Duodenal mucosa (tissue), 2 donors: ENCODE measurements at regions not wholly inside any gene's neighbourhood (a gene's known extent, or its start where the extent isn't known, plus 50 kb on each side); places are given as distances from the start of the nearest gene placed in this dataset.

Experiments
- H3K27ac ChIP-seq: one replicate; pipeline ENCODE4 v1.7.0; 2013; ENCODE audit warnings: low read depth, low read length
- H3K27me3 ChIP-seq, 2 donors: one replicate each; pipeline ENCODE4 v1.7.0; 2013; ENCODE audit warnings: low read length in 2 of 2, control low read depth in 1 of 2; ENCODE audit not compliant: insufficient read depth in 2 of 2, control insufficient read depth in 1 of 2
- H3K36me3 ChIP-seq, 2 donors: one replicate each; pipeline ENCODE4 v1.7.0; 2013; ENCODE audit warnings: low read length in 2 of 2, control low read depth in 1 of 2; ENCODE audit not compliant: insufficient read depth in 2 of 2, control insufficient read depth in 1 of 2
- H3K4me1 ChIP-seq, 2 donors: one replicate each; pipeline ENCODE4 v1.7.0; 2013; ENCODE audit warnings: low read length in 2 of 2, control low read depth in 1 of 2; ENCODE audit not compliant: insufficient read depth in 2 of 2, control insufficient read depth in 1 of 2
- H3K4me3 ChIP-seq, 2 donors: one replicate each; pipeline ENCODE4 v1.7.0; 2013; ENCODE audit warnings: low read length in 2 of 2, low read depth in 1 of 2
- H3K9ac ChIP-seq, 2 donors: one replicate each; pipeline ENCODE4 v1.7.0; 2013; ENCODE audit warnings: low read length in 2 of 2, low read depth in 1 of 2
- H3K9me3 ChIP-seq, 2 donors: one replicate each; pipeline ENCODE4 v1.7.0; 2013; ENCODE audit warnings: low read length in 2 of 2, control low read depth in 1 of 2; ENCODE audit not compliant: control insufficient read depth in 1 of 2

- H3K27ac ChIP-seq, result no peak overlapping the region
- no peaks in the 10 kb centered on the region for H3K27me3 ChIP-seq
- H3K9ac ChIP-seq, result no peak overlapping the region
- no peaks in the 10 kb centered on the region for H3K36me3 ChIP-seq
- no peaks in the 10 kb centered on the region for H3K9me3 ChIP-seq
- H3K4me1 ChIP-seq, result no peaks in the 10 kb centered on the region
- H3K4me3 ChIP-seq, result no peak overlapping the region
Measured at GRCh38 chr6:97406633-97407032, 123.6 kb upstream of the MMS22L start.

- H3K36me3 ChIP-seq, result no peaks in the 10 kb centered on the region
- H3K9ac ChIP-seq, result no peak overlapping the region
- H3K27me3 ChIP-seq, result no peaks in the 10 kb centered on the region
- no peak overlapping the region for H3K4me3 ChIP-seq
- H3K9me3 ChIP-seq, result no peaks in the 10 kb centered on the region
- no peak overlapping the region for H3K27ac ChIP-seq
- no peaks in the 10 kb centered on the region for H3K4me1 ChIP-seq
Measured at GRCh38 chr6:97411610-97412009, 128.6 kb upstream of the MMS22L start.

GRCh38 chr6:97412511-97412910 is 129.5 kb upstream of the MMS22L start:
- Histone ChIP-seq H3K27ac (no peak overlapping the region), H3K9me3 (no peaks in the 10 kb centered on the region), H3K36me3 (no peaks in the 10 kb centered on the region), H3K4me1 (no peaks in the 10 kb centered on the region), H3K9ac (no peak overlapping the region), H3K4me3 (no peak overlapping the region), H3K27me3 (no peaks in the 10 kb centered on the region)

GRCh38 chr6:97422171-97422570 is 139.2 kb upstream of the MMS22L start:
- Histone ChIP-seq H3K27ac (no peak overlapping the region), H3K4me1 (no peaks in the 10 kb centered on the region), H3K36me3 (no peaks in the 10 kb centered on the region), H3K27me3 (no peaks in the 10 kb centered on the region), H3K9ac (no peak overlapping the region), H3K4me3 (no peak overlapping the region), H3K9me3 (no peaks in the 10 kb centered on the region)

- H3K4me3 ChIP-seq, result no peak overlapping the region
- H3K36me3 ChIP-seq, result no peaks in the 10 kb centered on the region
- no peaks in the 10 kb centered on the region for H3K9me3 ChIP-seq
- H3K27ac ChIP-seq, result no peak overlapping the region
- H3K9ac ChIP-seq, result no peak overlapping the region
- H3K4me1 ChIP-seq, result no peaks in the 10 kb centered on the region
- H3K27me3 ChIP-seq, result no peaks in the 10 kb centered on the region
Measured at GRCh38 chr6:97423190-97423589, 140.2 kb upstream of the MMS22L start.

GRCh38 chr6:97427648-97428047 is 144.6 kb upstream of the MMS22L start:
- Histone ChIP-seq H3K36me3 (no peaks in the 10 kb centered on the region), H3K9ac (no peak overlapping the region), H3K27me3 (no peaks in the 10 kb centered on the region), H3K27ac (no peak overlapping the region), H3K9me3 (no peaks in the 10 kb centered on the region), H3K4me3 (no peak overlapping the region), H3K4me1 (no peaks in the 10 kb centered on the region)

GRCh38 chr6:97437087-97437486 is 154.1 kb upstream of the MMS22L start:
- Histone ChIP-seq H3K9me3 (no peaks in the 10 kb centered on the region), H3K4me1 (no peaks in the 10 kb centered on the region), H3K27ac (no peak overlapping the region), H3K36me3 (no peaks in the 10 kb centered on the region), H3K9ac (no peak overlapping the region), H3K27me3 (no peaks in the 10 kb centered on the region), H3K4me3 (no peak overlapping the region)

GRCh38 chr6:97438011-97438671 is 155.1 kb upstream of the MMS22L start:
- H3K27ac ChIP-seq, result no peak overlapping the region
- H3K4me3 ChIP-seq, result no peak overlapping the region
- H3K27me3 ChIP-seq, result no peaks in the 10 kb centered on the region
- H3K4me1 ChIP-seq, result no peaks in the 10 kb centered on the region
- H3K9me3 ChIP-seq, result no peaks in the 10 kb centered on the region
- no peak overlapping the region for H3K9ac ChIP-seq
- no peaks in the 10 kb centered on the region for H3K36me3 ChIP-seq

- Histone ChIP-seq H3K9me3 (no peaks in the 10 kb centered on the region), H3K36me3 (no peaks in the 10 kb centered on the region), H3K4me3 (no peak overlapping the region), H3K27me3 (no peaks in the 10 kb centered on the region), H3K27ac (no peak overlapping the region), H3K4me1 (no peaks in the 10 kb centered on the region), H3K9ac (no peak overlapping the region)
Measured at GRCh38 chr6:97440590-97441176, 157.7 kb upstream of the MMS22L start.

- Histone ChIP-seq H3K4me1 (no peaks in the 10 kb centered on the region), H3K36me3 (no peaks in the 10 kb centered on the region), H3K9ac (no peak overlapping the region), H3K9me3 (no peaks in the 10 kb centered on the region), H3K4me3 (no peak overlapping the region), H3K27me3 (no peaks in the 10 kb centered on the region), H3K27ac (no peak overlapping the region)
Measured at GRCh38 chr6:97443408-97444080, 160.5 kb upstream of the MMS22L start.
